GM06990 (cell line): ENCODE measurements at regions not wholly inside any gene's neighbourhood (a gene's known extent, or its start where the extent isn't known, plus 50 kb on each side); places are given as distances from the start of the nearest gene placed in this dataset.

Source experiments
- DNase-seq: peaks from one replicate; pipeline ENCODE4 v3.0.0-alpha.2; 2011; ENCODE audit not compliant: insufficient read length; ENCODE audit errors: extremely low read depth
- H3K27me3 ChIP-seq: replicated peaks from 2 replicates; pipeline ENCODE4 v1.6.0; 2011; ENCODE audit warnings: low read length; ENCODE audit not compliant: control insufficient read depth, insufficient read depth
- H3K36me3 ChIP-seq: 2 replicates; pipeline ENCODE4 v1.5.1; 2011; ENCODE audit warnings: low read length; ENCODE audit not compliant: control insufficient read depth, insufficient read depth
- H3K4me3 ChIP-seq: replicated peaks from 2 replicates; pipeline ENCODE4 v1.5.1; 2011; ENCODE audit warnings: low read depth, mild to moderate bottlenecking, control low read depth, low read length
- CTCF ChIP-seq: IDR thresholded peaks from 2 replicates; pipeline ENCODE4 v1.5.1; 2011; ENCODE audit warnings: low read length, control low read depth, mild to moderate bottlenecking, inconsistent platforms; ENCODE audit not compliant: insufficient read depth, poor library complexity, severe bottlenecking

DNA sequence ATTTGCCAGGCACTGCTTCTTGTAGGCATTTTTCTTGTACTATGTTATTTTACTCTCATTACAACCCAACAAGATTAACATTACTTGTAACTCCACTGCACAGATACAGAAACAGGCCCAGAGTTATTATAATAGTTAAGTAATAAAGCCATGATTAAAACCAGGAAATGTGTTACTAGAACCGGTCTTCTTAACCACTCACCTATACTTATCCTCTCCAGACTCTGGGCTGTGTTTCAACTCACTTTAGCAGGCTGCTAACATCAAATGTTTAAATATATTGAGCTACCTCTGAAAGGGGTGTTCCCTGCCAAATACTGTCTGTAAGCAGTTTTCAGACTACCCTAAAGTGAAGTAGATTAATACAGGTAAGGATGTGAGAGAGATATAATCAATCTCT is 1227.8 kb downstream of the SORCS3 start:
- DNase-seq = no peak
- no peak overlapping the region for H3K4me3 ChIP-seq
- TF ChIP-seq CTCF = no peak
- H3K36me3 ChIP-seq = no peaks in the 10 kb centered on the region
- no peaks in the 10 kb centered on the region for H3K27me3 ChIP-seq

DNA sequence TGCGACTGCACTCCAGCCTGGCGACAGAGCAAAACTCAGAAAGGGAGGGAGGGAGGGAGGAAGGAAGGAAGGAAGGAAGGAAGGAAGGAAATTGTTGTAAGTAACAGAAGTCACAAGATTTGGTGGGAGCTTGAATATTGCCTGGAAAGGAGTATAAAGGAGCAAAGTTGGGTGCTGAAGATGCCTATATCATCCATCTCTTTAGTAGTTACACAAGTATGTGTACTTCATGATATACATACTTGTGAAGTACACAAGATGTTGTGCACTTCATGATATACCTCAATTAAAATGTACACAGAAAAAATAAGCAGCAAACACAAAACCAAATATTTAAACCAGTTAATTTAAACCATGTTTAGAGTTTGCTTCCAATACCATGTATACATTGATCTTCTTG is 1223.8 kb downstream of the SORCS3 start:
- no peak for TF ChIP-seq CTCF
- Histone ChIP-seq H3K4me3 (no peak overlapping the region), H3K36me3 (no peaks in the 10 kb centered on the region), H3K27me3 (no peaks in the 10 kb centered on the region)
- no peak for DNase-seq

DNA sequence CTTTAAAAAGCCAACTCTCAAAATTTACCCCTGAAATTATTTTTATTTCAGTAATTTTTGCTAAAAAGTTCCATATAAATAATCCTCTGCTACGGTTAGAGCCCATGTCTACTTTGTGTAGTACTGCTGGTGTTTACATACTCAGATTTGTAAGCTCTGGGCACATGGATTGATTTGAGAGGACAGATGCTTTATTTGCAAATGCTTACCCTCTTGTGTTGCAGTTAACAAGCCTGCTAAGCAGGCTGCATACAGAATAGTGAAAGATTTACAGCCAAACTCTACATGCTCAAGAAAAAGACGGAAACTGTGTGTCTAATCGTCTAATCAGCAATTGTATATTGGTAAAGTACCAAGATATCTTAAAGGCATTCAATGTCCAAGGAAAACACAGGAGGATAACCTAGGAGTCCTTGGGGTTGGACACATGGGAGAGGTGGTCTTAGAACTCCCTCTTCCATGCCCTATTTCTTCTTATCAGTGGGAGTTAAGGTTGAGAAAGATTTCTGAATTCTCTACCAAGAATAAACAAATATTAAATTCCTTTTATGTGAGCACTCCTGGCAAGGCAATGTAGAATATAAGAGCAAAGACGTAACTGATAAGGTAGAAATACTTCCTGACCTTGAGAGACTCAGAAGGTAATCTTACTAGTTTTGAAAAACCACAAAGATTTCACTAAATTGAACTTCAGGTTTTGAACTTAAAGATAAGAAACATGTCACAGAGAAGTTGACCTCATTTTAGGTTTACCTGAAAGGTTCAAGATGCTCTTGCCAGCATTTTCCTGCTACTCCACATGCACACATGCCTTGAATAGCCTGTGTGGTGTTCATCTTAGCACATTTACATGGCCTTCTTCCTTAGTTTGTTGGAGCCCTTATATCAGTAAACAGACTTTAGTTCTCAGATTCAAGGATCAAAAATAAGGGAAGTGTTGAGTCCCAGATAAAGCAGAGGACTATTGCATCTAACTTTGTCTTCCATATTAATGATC is 1216.5 kb downstream of the SORCS3 start:
- DNase-seq = no peak
- Histone ChIP-seq H3K27me3 (no peaks in the 10 kb centered on the region), H3K4me3 (no peak overlapping the region), H3K36me3 (no peaks in the 10 kb centered on the region)
- TF ChIP-seq CTCF = no peak

- Histone ChIP-seq H3K27me3 (no peaks in the 10 kb centered on the region), H3K4me3 (no peak overlapping the region), H3K36me3 (no peaks in the 10 kb centered on the region)
- TF ChIP-seq CTCF = no peak
- DNase-seq = no peak
Measured at GRCh38 chr10:105855791-105856190, 1214.7 kb downstream of the SORCS3 start.

DNA sequence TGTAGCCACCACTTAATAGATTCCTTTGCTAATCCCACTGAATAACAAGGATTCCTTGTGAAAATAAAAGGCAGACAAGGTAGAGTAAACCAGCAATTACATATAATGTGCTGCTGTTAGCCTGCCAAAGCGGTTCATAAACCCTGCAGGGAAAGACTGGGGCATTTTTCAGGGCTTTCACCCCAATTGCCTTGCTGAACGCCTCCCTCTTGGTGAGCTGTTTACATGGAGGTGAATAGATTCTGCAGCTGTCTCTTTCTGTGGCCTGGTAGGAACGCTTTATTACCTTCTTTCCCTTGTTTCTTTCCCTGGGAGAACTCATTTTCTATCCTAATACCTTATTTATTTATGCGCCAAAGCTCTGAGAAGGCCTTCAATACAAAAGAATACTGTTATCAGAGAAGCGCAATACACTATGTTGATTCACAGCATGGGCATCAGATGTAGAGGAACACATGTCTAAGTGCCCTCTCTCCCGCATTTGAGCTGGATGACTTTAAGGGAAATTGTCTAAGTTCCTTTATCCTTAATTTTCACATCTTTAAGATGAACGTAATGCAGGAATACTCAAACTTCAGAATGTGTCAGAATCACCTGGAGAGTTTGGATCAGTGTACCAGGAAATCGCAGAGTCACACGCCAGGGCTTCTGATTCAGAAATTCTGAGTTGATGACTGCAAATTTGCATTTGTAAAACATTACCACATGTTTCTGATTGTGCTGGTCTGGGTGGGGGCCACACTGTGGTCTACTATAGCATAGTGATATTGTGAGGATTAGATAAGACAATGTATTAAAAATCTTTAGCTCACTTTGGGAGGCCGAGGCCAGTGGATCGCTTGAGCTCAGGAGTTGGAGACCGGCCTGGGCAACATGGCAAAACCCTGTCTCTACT is 1203.8 kb downstream of the SORCS3 start:
- no peaks in the 10 kb centered on the region for H3K27me3 ChIP-seq
- no peak for DNase-seq
- no peaks in the 10 kb centered on the region for H3K36me3 ChIP-seq
- no peak for TF ChIP-seq CTCF
- no peak overlapping the region for H3K4me3 ChIP-seq
